Esophagus muscularis mucosa (tissue), 4 donors: ENCODE measurements at regions not wholly inside any gene's neighbourhood (a gene's known extent, or its start where the extent isn't known, plus 50 kb on each side); places are given as distances from the start of the nearest gene placed in this dataset.

ENCODE experiments used
- DNase-seq: peaks from one replicate; pipeline ENCODE4 v3.0.0-alpha.2; 2017; ENCODE audit errors: extremely low spot score
- H3K27ac ChIP-seq, 4 donors: fragments of 200-600 bp; sonication (generic); replicated peaks in 1 of 4; 1 replicate in 3 of 4; 2 replicates in 1 of 4; pipeline ENCODE4 v1.5.1; 2016 to 2019; ENCODE audit warnings: mild to moderate bottlenecking in 1 of 4
- H3K27me3 ChIP-seq, 4 donors: fragments of 200-600 bp; sonication (generic); one replicate each; pipeline versions ENCODE4 v1.5.1 to v1.6.0; 2016 to 2019
- H3K36me3 ChIP-seq, 4 donors: fragments of 200-600 bp; sonication (generic); one replicate each; pipeline ENCODE4 v1.5.1; 2016 to 2019
- H3K4me1 ChIP-seq, 4 donors: fragments of 200-600 bp; sonication (generic); one replicate each; pipeline ENCODE4 v1.5.1; 2016 to 2019
- H3K4me3 ChIP-seq, 4 donors: fragments of 200-600 bp; sonication (generic); 1 replicate in 2 of 4; 2 replicates in 2 of 4; pipeline ENCODE4 v1.5.1; 2016 to 2019; ENCODE audit warnings: mild to moderate bottlenecking in 4 of 4, moderate library complexity in 1 of 4
- H3K9me3 ChIP-seq, 4 donors: fragments of 200-600 bp; sonication (generic); 1 replicate in 3 of 4; 2 replicates in 1 of 4; pipeline ENCODE4 v1.5.1; 2016 to 2019
- CTCF ChIP-seq, 3 experiments: fragments of 200-600 bp in 2 of 3; fragments of 450-650 bp in 1 of 3; sonication (generic) in 2 of 3; IDR thresholded peaks; one replicate each; pipeline ENCODE4 v1.5.1; 2017 to 2019; ENCODE audit warnings: antibody characterized with exemption in 3 of 3, mild to moderate bottlenecking in 2 of 3, moderate library complexity in 1 of 3
- EP300 ChIP-seq: sonication (generic); formaldehyde crosslinking; IDR thresholded peaks from one replicate; pipeline ENCODE4 v1.6.1; 2017; ENCODE audit warnings: antibody characterized with exemption
- POLR2A ChIP-seq: fragments of 450-650 bp; IDR thresholded peaks from one replicate; pipeline ENCODE4 v1.6.1; 2017; ENCODE audit warnings: antibody characterized with exemption, moderate library complexity, mild to moderate bottlenecking, low read depth
- POLR2AphosphoS5 ChIP-seq, 2 donors: sonication (generic); formaldehyde crosslinking; IDR thresholded peaks; one replicate each; pipeline ENCODE4 v1.6.1; 2017; ENCODE audit warnings: antibody characterized with exemption in 2 of 2
- WGBS: methylation state at CpG from one replicate; pipeline ENCODE4 v1.1.5; 2018; 5-methylcytosine and 5-hydroxymethylcytosine counted together
- intact Hi-C: fragments of 100-400 bp; cut with DNase I; formaldehyde crosslinking; loops from one replicate; pipeline ENCODE4 v1.15.1; 2023

DNA sequence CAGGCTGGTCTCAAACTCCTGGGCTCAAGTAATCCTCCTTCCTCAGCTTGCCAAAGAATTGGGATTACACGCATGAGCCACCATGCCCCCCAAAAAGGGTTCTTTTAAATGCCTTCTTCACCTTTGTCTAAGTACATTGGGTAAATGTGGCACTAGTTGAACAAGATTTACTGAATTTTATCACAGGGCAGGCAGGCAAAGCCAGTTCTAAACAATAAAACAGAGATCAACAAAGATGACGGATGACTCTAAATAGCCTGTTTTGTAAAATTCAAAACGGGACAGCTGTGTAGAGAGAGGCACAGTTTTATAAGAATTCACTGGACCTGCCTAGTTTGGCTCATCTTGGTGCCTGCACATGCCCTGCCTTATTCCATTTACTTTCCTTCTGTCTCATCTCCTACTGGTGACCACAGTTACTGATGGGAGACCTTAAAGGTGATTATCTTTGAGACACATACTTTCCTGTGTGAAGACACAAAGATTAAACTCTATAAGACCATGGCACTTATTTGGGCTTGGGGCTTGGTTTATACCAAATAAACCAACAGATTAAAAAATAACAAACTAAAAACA is 149.6 kb upstream of the DMRT1 start:
- H3K9me3 ChIP-seq, result no peaks in the 10 kb centered on the region
- intact Hi-C loops, result no loop called here
- no peaks in the 10 kb centered on the region for H3K27me3 ChIP-seq
- H3K36me3 ChIP-seq, result no peaks in the 10 kb centered on the region
- TF ChIP-seq POLR2AphosphoS5 (IDR thresholded peaks at IDR 0.05) (no peak), POLR2A (no peak), EP300 (no peak), CTCF (IDR thresholded peaks at IDR 0.05) (no peak)
- no peak overlapping the region for H3K4me3 ChIP-seq
- 60% methylated on average over 3 of the region's 3 CpGs for WGBS
- H3K27ac ChIP-seq, result peak overlapping the region; percentile 88 to 89 (median 89)
- DNase-seq, result peak; percentile 24
- peaks cover 53 to 80% (median 66%) of the 10 kb centered on the region in 4 donors for H3K4me1 ChIP-seq

- Histone ChIP-seq H3K27ac (peak overlapping the region; percentile 88 to 89 (median 89)), H3K4me1 (peaks cover 46 to 80% (median 70%) of the 10 kb centered on the region in 4 donors), H3K27me3 (no peaks in the 10 kb centered on the region), H3K36me3 (no peaks in the 10 kb centered on the region), H3K4me3 (peak overlapping the region; percentile 39 to 64 (median 47)), H3K9me3 (no peaks in the 10 kb centered on the region)
- DNase-seq, result no peak
- 70% methylated on average over 4 of the region's 4 CpGs for WGBS
- no peak for TF ChIP-seq POLR2AphosphoS5 (IDR thresholded peaks at IDR 0.05)
- no peak for TF ChIP-seq CTCF (IDR thresholded peaks at IDR 0.05)
- TF ChIP-seq EP300, result no peak
- TF ChIP-seq POLR2A, result no peak
- intact Hi-C loops, result no loop called here
These were observed 148.8 kb upstream of the DMRT1 start for GRCh38 chr9:692636-693129.

DNA sequence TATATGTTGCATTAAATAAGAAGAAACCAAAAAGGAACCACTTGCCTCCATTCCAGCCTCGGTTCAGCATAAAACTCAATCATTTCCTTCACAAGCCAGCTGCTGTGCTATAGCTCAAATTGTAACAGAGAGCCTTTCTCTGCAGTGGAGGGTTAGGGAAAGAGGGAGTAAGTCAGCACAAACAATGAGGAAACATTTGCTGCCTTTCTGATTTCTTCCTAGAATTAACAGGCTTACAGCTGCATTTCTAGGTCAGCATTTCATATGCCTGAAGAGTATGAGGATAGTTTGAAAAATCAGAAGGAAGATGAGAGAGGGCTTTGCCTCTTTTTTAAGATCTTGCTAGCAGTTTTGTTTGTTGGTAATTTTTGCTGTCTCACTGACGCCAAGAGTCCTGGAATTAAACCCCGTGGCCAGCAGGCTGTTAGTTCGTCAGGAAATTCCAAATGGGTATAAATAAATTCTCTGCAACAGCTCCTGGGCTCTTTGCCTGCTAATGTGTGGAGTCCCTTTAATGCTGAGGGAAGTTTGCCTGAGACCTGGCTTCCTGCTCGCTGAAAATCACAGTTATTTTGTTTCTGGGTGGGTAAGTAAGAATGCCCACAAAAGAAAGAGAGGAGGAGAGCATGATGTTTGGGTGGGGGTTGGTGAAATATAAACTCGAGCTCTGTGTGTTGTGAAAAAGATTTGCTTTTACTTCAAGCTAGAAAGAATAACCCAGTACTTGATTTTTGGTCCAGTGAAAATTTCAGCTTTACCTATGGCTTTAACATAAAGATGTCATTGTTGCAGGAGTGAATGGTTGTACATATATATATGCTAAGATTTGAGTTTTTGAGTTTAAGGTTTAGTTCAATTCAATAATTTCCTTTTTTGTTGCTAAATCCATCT is 148.1 kb upstream of the DMRT1 start:
- TF ChIP-seq POLR2A, result no peak
- peak; percentile 80 to 96 for TF ChIP-seq POLR2AphosphoS5 (IDR thresholded peaks at IDR 0.05)
- peak; percentile 36 for TF ChIP-seq EP300
- no peak for TF ChIP-seq CTCF (IDR thresholded peaks at IDR 0.05)
- peak; percentile 55 for DNase-seq
- H3K27ac ChIP-seq, result peak overlapping the region; percentile 88 to 89 (median 89)
- H3K4me1 ChIP-seq, result peaks cover 52 to 83% (median 73%) of the 10 kb centered on the region in 4 donors
- intact Hi-C loops, result no loop called here
- no peaks in the 10 kb centered on the region for H3K9me3 ChIP-seq
- peaks cover 0 to 2% (median 0%) of the 10 kb centered on the region in 4 donors for H3K36me3 ChIP-seq
- no peaks in the 10 kb centered on the region for H3K27me3 ChIP-seq
- H3K4me3 ChIP-seq, result peak overlapping the region; percentile 39 to 64 (median 47)
- 4% methylated on average over 6 of the region's 6 CpGs for WGBS

- H3K9me3 ChIP-seq, result no peaks in the 10 kb centered on the region
- no peak for TF ChIP-seq CTCF (IDR thresholded peaks at IDR 0.05)
- TF ChIP-seq EP300, result no peak
- no peak for TF ChIP-seq POLR2AphosphoS5 (IDR thresholded peaks at IDR 0.05)
- 27% methylated on average over 1 of the region's 1 CpG for WGBS
- H3K4me1 ChIP-seq, result peaks cover 58 to 89% (median 78%) of the 10 kb centered on the region in 4 donors
- no peaks in the 10 kb centered on the region for H3K27me3 ChIP-seq
- peaks cover 0 to 8% (median 0%) of the 10 kb centered on the region in 4 donors for H3K36me3 ChIP-seq
- peak overlapping the region; percentile 88 to 89 (median 89) for H3K27ac ChIP-seq
- intact Hi-C loops, result no loop called here
- H3K4me3 ChIP-seq, result peak overlapping the region; percentile 39 to 64 (median 47)
- no peak for DNase-seq
These were observed 147.4 kb upstream of the DMRT1 start for GRCh38 chr9:694092-694402.
